Nephron progenitor cell (in vitro differentiated cells): ENCODE measurements at regions not wholly inside any gene's neighbourhood (a gene's known extent, or its start where the extent isn't known, plus 50 kb on each side); places are given as distances from the start of the nearest gene placed in this dataset.

ENCODE experiments used
- DNase-seq: peaks from one replicate; pipeline ENCODE4 v3.0.0; 2021
- H3K27ac Mint-ChIP-seq: 2 replicates; pipeline ENCODE4 v1.8.0; 2021; ENCODE audit warnings: mild to moderate bottlenecking, moderate library complexity, mixed read lengths
- H3K27me3 Mint-ChIP-seq: 2 replicates; pipeline ENCODE4 v1.8.0; 2021; ENCODE audit warnings: mild to moderate bottlenecking, low read depth, mixed read lengths; ENCODE audit not compliant: poor library complexity
- H3K36me3 Mint-ChIP-seq: 2 replicates; pipeline ENCODE4 v1.8.0; 2021; ENCODE audit warnings: low read depth, mixed read lengths
- H3K4me1 Mint-ChIP-seq: 2 replicates; pipeline ENCODE4 v1.8.0; 2021; ENCODE audit warnings: mixed read lengths
- H3K4me3 Mint-ChIP-seq: 2 replicates; pipeline ENCODE4 v1.8.0; 2021; ENCODE audit warnings: mild to moderate bottlenecking, moderate library complexity, mixed read lengths
- H3K9me3 Mint-ChIP-seq: 2 replicates; pipeline ENCODE4 v1.8.0; 2021; ENCODE audit warnings: mild to moderate bottlenecking, moderate library complexity, mixed read lengths
- TF ChIP-seq, protein P1 (sequence below): fragments of 200-600 bp; sonication (generic); IDR thresholded peaks from 2 replicates; pipeline ENCODE4 v1.5.0; 2021; ENCODE audit warnings: antibody characterized with exemption

DNA sequence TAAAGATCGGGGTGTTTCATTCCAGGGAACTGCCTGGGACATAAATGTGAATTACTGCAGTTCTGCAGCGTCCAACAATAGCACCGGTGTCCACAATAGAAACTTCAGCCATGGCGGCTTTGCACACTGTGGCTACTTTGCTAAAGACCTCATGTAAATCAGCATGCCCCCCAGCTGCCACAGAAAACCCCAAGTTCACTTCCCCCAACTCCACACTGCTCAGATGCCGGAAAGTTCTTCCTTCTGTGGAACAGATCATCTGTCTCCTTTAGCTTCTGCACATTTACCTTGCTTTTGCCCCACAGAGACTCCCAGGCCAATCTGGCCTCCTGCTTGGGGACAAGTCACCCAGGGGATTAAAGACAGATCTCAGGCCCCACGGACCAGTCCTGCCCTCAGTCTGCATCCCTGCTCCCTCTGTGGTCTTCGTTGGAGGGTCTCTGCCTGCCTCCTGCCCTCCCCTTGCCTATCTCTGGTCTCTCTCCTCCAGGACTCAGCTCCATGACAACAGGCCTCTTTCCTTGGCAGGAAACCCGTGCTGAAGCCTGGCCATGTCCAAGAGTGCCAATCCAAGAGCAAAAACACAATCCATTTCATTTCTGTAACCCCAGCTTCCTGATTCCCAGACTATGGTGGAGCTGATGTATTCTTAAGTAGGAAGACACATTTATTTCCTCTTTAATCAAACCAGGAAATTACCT, 403.2 kb downstream of the RPS24 start:
- H3K4me1 Mint-ChIP-seq = peaks cover 64% of the 10 kb centered on the region
- no peaks in the 10 kb centered on the region for H3K36me3 Mint-ChIP-seq
- H3K27me3 Mint-ChIP-seq = peaks cover 4% of the 10 kb centered on the region
- TF ChIP-seq, protein P1, sequence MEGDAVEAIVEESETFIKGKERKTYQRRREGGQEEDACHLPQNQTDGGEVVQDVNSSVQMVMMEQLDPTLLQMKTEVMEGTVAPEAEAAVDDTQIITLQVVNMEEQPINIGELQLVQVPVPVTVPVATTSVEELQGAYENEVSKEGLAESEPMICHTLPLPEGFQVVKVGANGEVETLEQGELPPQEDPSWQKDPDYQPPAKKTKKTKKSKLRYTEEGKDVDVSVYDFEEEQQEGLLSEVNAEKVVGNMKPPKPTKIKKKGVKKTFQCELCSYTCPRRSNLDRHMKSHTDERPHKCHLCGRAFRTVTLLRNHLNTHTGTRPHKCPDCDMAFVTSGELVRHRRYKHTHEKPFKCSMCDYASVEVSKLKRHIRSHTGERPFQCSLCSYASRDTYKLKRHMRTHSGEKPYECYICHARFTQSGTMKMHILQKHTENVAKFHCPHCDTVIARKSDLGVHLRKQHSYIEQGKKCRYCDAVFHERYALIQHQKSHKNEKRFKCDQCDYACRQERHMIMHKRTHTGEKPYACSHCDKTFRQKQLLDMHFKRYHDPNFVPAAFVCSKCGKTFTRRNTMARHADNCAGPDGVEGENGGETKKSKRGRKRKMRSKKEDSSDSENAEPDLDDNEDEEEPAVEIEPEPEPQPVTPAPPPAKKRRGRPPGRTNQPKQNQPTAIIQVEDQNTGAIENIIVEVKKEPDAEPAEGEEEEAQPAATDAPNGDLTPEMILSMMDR = no peak
- H3K27ac Mint-ChIP-seq = peak overlapping the region; percentile 72
- H3K4me3 Mint-ChIP-seq = no peak overlapping the region
- no peaks in the 10 kb centered on the region for H3K9me3 Mint-ChIP-seq
- DNase-seq = no peak

DNA sequence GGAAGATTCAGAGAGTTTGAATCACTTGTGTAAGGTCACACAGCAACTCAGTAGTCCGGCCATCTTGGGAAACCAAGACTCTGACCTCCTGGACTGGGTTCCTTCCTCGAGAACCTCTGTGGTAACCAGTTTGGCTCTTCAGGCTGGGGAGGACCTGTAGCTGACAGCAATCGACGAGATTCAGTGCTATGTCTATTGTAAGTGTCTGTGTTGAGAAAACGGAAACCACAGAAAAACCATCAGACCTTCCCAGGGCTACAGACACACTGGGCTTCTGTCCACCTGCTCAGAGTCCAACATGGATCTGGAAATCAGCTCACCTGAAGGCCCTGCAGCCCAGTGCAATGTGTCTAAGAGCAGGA, 403.7 kb downstream of the RPS24 start:
- TF ChIP-seq, protein P1 = no peak
- Mint-ChIP-seq H3K36me3 (no peaks in the 10 kb centered on the region), H3K27me3 (peaks cover 4% of the 10 kb centered on the region), H3K27ac (no peak overlapping the region), H3K9me3 (no peaks in the 10 kb centered on the region), H3K4me3 (no peak overlapping the region), H3K4me1 (peaks cover 61% of the 10 kb centered on the region)
- no peak for DNase-seq

DNA sequence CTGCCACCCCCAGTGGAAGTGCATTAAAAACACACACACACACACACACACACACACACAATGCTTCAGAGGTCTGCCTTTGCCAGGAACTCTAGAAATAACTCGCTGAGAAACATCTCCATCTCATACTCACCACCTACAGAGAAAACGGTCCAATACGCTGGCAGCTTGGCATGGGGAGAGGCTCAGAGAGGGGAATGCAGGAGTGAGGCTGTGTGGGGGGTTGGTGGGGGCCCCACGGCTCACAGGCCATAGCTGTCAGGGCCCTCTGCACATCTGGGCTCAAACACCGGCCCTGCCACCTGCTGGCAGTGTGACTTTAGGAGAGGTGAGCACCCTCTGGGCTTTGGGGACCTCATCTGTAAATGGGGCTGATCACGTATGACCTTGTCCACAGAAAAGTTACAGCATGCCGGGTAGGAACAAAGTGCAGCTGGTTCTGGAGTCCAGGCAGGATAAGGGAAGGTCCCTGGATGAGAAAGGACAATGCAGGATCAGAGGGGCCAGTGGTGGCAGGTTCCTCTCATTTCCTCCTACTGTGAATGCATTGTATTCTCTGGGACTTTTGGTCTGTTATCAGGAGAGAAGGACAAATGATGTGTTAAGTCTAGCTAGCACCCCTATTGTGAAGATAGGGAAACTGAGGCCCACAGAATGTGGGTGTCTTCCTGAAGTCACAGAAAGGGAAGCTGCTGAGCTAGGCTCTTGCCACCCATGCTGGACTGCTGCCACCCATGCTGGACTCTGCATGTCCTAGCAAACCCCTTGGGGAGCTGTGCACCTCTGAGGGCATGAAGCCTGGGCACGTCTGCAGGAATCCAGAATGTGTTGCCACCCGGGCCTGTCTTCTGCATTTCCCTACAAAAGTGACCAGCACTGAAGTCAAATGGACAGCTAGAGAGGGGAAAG, 404.6 kb downstream of the RPS24 start:
- Mint-ChIP-seq H3K9me3 (no peaks in the 10 kb centered on the region), H3K27ac (no peak overlapping the region), H3K4me3 (no peak overlapping the region), H3K4me1 (peaks cover 60% of the 10 kb centered on the region), H3K36me3 (no peaks in the 10 kb centered on the region), H3K27me3 (peaks cover 6% of the 10 kb centered on the region)
- TF ChIP-seq, protein P1 = no peak
- no peak for DNase-seq

DNA sequence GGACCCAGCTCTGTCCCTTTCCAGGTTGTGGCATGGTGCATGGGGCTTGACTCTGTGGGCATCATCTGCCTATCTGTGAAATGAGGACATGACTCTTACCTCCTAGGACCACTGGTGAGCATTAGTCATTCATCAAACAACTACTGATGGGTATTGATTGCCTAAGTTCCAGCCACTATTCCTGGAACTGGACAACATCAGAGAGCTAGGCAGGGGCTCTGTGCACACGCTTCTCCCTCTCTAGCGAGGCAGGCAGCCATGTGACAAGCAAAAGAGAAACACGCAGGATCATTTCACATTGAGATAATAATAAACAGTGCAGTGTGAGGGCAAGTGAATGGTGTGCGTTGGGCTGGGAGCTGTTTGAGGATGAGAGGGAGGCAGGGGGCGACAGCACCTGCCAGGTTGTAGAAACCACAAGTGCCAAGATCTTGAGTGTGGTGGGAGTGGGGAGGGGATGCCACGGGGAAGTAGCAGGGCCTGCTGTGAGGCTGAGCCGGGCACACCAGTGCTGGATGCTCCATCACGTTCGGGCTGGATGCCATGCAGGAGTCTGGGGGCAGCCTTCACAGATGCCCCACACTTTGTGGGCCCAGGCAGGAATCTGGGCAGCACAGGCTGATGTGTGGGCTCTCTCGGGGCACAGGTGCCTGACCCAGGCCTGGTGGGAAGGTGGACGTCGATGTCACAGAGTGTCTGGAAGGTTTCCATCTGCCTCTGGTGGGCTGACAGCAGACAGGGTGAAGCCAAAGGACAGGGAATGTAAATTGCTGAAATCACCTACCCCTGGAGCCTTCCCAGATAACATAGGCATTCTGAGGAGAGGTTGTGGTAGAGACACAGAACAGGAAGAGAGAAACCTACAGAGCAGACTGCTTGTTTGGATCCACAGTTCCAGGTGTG, 405.5 kb downstream of the RPS24 start:
- Mint-ChIP-seq H3K36me3 (no peaks in the 10 kb centered on the region), H3K4me1 (peaks cover 59% of the 10 kb centered on the region), H3K27ac (no peak overlapping the region), H3K9me3 (no peaks in the 10 kb centered on the region), H3K4me3 (no peak overlapping the region), H3K27me3 (peaks cover 10% of the 10 kb centered on the region)
- DNase-seq = no peak
- TF ChIP-seq, protein P1 = no peak

DNA sequence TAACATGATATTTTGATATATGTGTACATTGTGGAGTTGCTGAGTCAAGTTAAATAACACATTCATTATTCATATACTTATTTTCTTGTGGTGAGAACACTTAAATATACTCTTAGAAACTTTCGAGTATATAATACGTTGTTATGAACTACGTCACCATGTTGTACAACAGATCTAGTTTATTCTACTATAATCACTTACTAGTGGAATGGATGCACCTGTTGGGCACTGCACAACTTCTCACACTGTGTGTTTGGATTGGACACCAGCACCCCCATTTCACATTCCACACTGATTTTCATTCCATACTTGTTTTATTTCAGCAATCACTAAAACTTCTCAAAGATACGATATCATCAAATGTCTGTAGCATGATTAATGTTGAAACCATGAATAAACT, 407.3 kb downstream of the RPS24 start:
- Mint-ChIP-seq H3K27ac (no peak overlapping the region), H3K27me3 (peaks cover 10% of the 10 kb centered on the region)
- TF ChIP-seq, protein P1 = no peak

More for the DNA sequence above, 407.3 kb downstream of the RPS24 start:
- Mint-ChIP-seq H3K9me3 (no peaks in the 10 kb centered on the region), H3K4me3 (no peak overlapping the region), H3K4me1 (peaks cover 46% of the 10 kb centered on the region), H3K36me3 (no peaks in the 10 kb centered on the region)
- DNase-seq = no peak
